Right atrium auricular region (tissue), 2 donors: ENCODE measurements at regions not wholly inside any gene's neighbourhood (a gene's known extent, or its start where the extent isn't known, plus 50 kb on each side); places are given as distances from the start of the nearest gene placed in this dataset.

Experiments used
- DNase-seq: peaks from one replicate; pipeline ENCODE4 v3.0.0-alpha.2; 2019; ENCODE audit warnings: low spot score
- H3K27ac ChIP-seq, 2 donors: fragments of 200-600 bp; sonication (generic); 1 replicate in 1 of 2; 2 replicates in 1 of 2; pipeline ENCODE4 v1.5.1; 2016 to 2019
- H3K27me3 ChIP-seq, 2 donors: fragments of 200-600 bp; sonication (generic); one replicate each; pipeline versions ENCODE4 v1.5.1 to v1.6.0; 2017 to 2019
- H3K36me3 ChIP-seq: fragments of 200-600 bp; sonication (generic); one replicate; pipeline ENCODE4 v1.5.1; 2016
- H3K4me1 ChIP-seq, 2 donors: fragments of 200-600 bp; sonication (generic); one replicate each; pipeline versions ENCODE4 v1.5.1 to v1.6.0; 2017 to 2019
- H3K4me3 ChIP-seq, 2 donors: fragments of 200-600 bp; sonication (generic); 1 replicate in 1 of 2; 2 replicates in 1 of 2; pipeline ENCODE4 v1.5.1; 2017 to 2019; ENCODE audit warnings: mild to moderate bottlenecking in 1 of 2, moderate library complexity in 1 of 2
- H3K9me3 ChIP-seq, 2 donors: fragments of 200-600 bp; sonication (generic); one replicate each; pipeline ENCODE4 v1.5.1; 2019
- CTCF ChIP-seq, 2 donors: fragments of 200-600 bp; sonication (generic); IDR thresholded peaks; one replicate each; pipeline ENCODE4 v1.5.1; 2019; ENCODE audit warnings: antibody characterized with exemption in 2 of 2

- Histone ChIP-seq H3K4me3 (no peak overlapping the region), H3K4me1 (peaks cover 0 to 13% of the 10 kb centered on the region in 2 donors), H3K9me3 (no peaks in the 10 kb centered on the region), H3K27ac (no peak overlapping the region), H3K36me3 (no peaks in the 10 kb centered on the region), H3K27me3 (no peaks in the 10 kb centered on the region)
- no peak for TF ChIP-seq CTCF (IDR thresholded peaks at IDR 0.05)
- DNase-seq, result no peak
Observed at GRCh38 chr15:96182736-96183513, 147.6 kb upstream of the NR2F2 start.

- DNase-seq, result no peak
- Histone ChIP-seq H3K4me1 (peaks cover 0 to 13% of the 10 kb centered on the region in 2 donors), H3K9me3 (no peaks in the 10 kb centered on the region), H3K27ac (no peak overlapping the region), H3K36me3 (no peaks in the 10 kb centered on the region), H3K4me3 (no peak overlapping the region), H3K27me3 (no peaks in the 10 kb centered on the region)
- no peak for TF ChIP-seq CTCF (IDR thresholded peaks at IDR 0.05)
Observed at GRCh38 chr15:96183514-96183850, 147.0 kb upstream of the NR2F2 start.

- no peak for TF ChIP-seq CTCF (IDR thresholded peaks at IDR 0.05)
- DNase-seq, result no peak
- Histone ChIP-seq H3K4me1 (peaks cover 0 to 13% of the 10 kb centered on the region in 2 donors), H3K27me3 (no peaks in the 10 kb centered on the region), H3K4me3 (no peak overlapping the region), H3K9me3 (no peaks in the 10 kb centered on the region), H3K27ac (no peak overlapping the region), H3K36me3 (no peaks in the 10 kb centered on the region)
Observed at GRCh38 chr15:96183867-96184266, 146.6 kb upstream of the NR2F2 start.

GRCh38 chr15:96184297-96184696 lies 146.2 kb upstream of the NR2F2 start:
- no peak overlapping the region for H3K4me3 ChIP-seq
- no peak for DNase-seq
- no peaks in the 10 kb centered on the region for H3K27me3 ChIP-seq
- H3K9me3 ChIP-seq, result no peaks in the 10 kb centered on the region
- no peak overlapping the region for H3K27ac ChIP-seq
- TF ChIP-seq CTCF (IDR thresholded peaks at IDR 0.05), result no peak
- no peaks in the 10 kb centered on the region for H3K36me3 ChIP-seq
- peaks cover 0 to 13% of the 10 kb centered on the region in 2 donors for H3K4me1 ChIP-seq

GRCh38 chr15:96186105-96186504 lies 144.4 kb upstream of the NR2F2 start:
- peaks cover 0 to 5% of the 10 kb centered on the region in 2 donors for H3K4me1 ChIP-seq
- no peaks in the 10 kb centered on the region for H3K9me3 ChIP-seq
- no peaks in the 10 kb centered on the region for H3K36me3 ChIP-seq
- no peak overlapping the region for H3K4me3 ChIP-seq
- no peak overlapping the region for H3K27ac ChIP-seq
- DNase-seq, result no peak
- H3K27me3 ChIP-seq, result no peaks in the 10 kb centered on the region
- TF ChIP-seq CTCF (IDR thresholded peaks at IDR 0.05), result no peak
